Breast epithelium (tissue), 4 donors: ENCODE measurements at regions not wholly inside any gene's neighbourhood (a gene's known extent, or its start where the extent isn't known, plus 50 kb on each side); places are given as distances from the start of the nearest gene placed in this dataset.
"Not testable (repeated sequence)": the region's sequence is repeated elsewhere in the genome, so short reads cannot be mapped to it uniquely, and the experiment has no call there.

Experiments
- DNase-seq, 2 donors: peaks; one replicate each; pipeline ENCODE4 v3.0.0-alpha.2; 2019; ENCODE audit warnings: low spot score in 2 of 2
- H3K27ac ChIP-seq, 2 donors: fragments of 200-600 bp; sonication (generic) in 1 of 2; one replicate each; pipeline ENCODE4 v1.5.1; 2016 to 2019; ENCODE audit warnings: mild to moderate bottlenecking in 1 of 2
- H3K27me3 ChIP-seq, 2 donors: fragments of 200-600 bp; sonication (generic) in 1 of 2; one replicate each; pipeline versions ENCODE4 v1.5.1 to v1.6.0; 2017 to 2019; ENCODE audit warnings: control low read depth in 1 of 2, mild to moderate bottlenecking in 1 of 2
- H3K36me3 ChIP-seq: fragments of 200-600 bp; one replicate; pipeline ENCODE4 v1.5.1; 2019
- H3K4me1 ChIP-seq, 2 donors: fragments of 200-600 bp; sonication (generic); one replicate each; pipeline ENCODE4 v1.5.1; 2016 to 2019; ENCODE audit warnings: control low read depth in 1 of 2
- H3K4me3 ChIP-seq, 3 donors: fragments of 200-600 bp; sonication (generic); 1 replicate in 2 of 3; 2 replicates in 1 of 3; pipeline ENCODE4 v1.5.1; 2016 to 2019; ENCODE audit warnings: mild to moderate bottlenecking in 3 of 3, moderate library complexity in 2 of 3
- H3K9me3 ChIP-seq, 2 donors: fragments of 200-600 bp; sonication (generic) in 1 of 2; one replicate each; pipeline ENCODE4 v1.5.1; 2016 to 2019; ENCODE audit warnings: control low read depth in 1 of 2
- POLR2A ChIP-seq: fragments of 450-650 bp; IDR thresholded peaks from one replicate; pipeline ENCODE4 v1.6.1; 2016; ENCODE audit warnings: antibody characterized with exemption, mild to moderate bottlenecking, moderate library complexity
- intact Hi-C: fragments of 100-400 bp; cut with DNase I; formaldehyde crosslinking; loops from one replicate; pipeline ENCODE4 v1.15.1; 2023; ENCODE audit warnings: low total_unique reads

GRCh38 chr9:41367301-41367700 is 178.2 kb upstream of the ZNG1F start:
- intact Hi-C loops, H3K9me3 ChIP-seq, DNase-seq, H3K27me3 ChIP-seq, H3K27ac ChIP-seq, H3K36me3 ChIP-seq, H3K4me3 ChIP-seq, H3K4me1 ChIP-seq: not testable (repeated sequence)

GRCh38 chr9:41361790-41362189 is 172.7 kb upstream of the ZNG1F start:
- DNase-seq, H3K27ac ChIP-seq, H3K36me3 ChIP-seq, H3K27me3 ChIP-seq, intact Hi-C loops, H3K4me1 ChIP-seq, H3K4me3 ChIP-seq, H3K9me3 ChIP-seq: not testable (repeated sequence)

- Histone ChIP-seq H3K4me3 (peak overlapping the region; percentile 53 to 82 (median 69)), H3K27ac (peak overlapping the region; percentile 80 to 86)
- H3K27me3 ChIP-seq, H3K36me3 ChIP-seq, H3K9me3 ChIP-seq, intact Hi-C loops, H3K4me1 ChIP-seq, DNase-seq: not testable (repeated sequence)
Measured at GRCh38 chr9:41359116-41359515, 170.0 kb upstream of the ZNG1F start.

GRCh38 chr9:41358682-41359081 is 169.6 kb upstream of the ZNG1F start:
- intact Hi-C loops, H3K4me1 ChIP-seq, H3K36me3 ChIP-seq, H3K27me3 ChIP-seq, H3K9me3 ChIP-seq: not testable (repeated sequence)
- TF ChIP-seq POLR2A: peak; percentile 18
- Histone ChIP-seq H3K4me3 (peak overlapping the region; percentile 53 to 82 (median 69)), H3K27ac (peak overlapping the region; percentile 80 to 86)
- peak; percentile 78 to 87 for DNase-seq

- intact Hi-C loops, DNase-seq: not testable (repeated sequence)
- H3K4me3 ChIP-seq: peak overlapping the region; percentile 53 to 82 (median 69)
Measured at GRCh38 chr9:41357918-41358404, 168.8 kb upstream of the ZNG1F start.

GRCh38 chr9:41357350-41357748 is 168.2 kb upstream of the ZNG1F start:
- H3K27ac ChIP-seq, H3K36me3 ChIP-seq, H3K4me1 ChIP-seq, DNase-seq, intact Hi-C loops, H3K9me3 ChIP-seq, H3K27me3 ChIP-seq: not testable (repeated sequence)
- peak overlapping the region in 1 of 3 donors; percentile 57 for H3K4me3 ChIP-seq

More at GRCh38 chr9:41357918-41358404, 168.8 kb upstream of the ZNG1F start:
- not testable (repeated sequence) for H3K9me3 ChIP-seq, H3K36me3 ChIP-seq, H3K4me1 ChIP-seq, H3K27me3 ChIP-seq
- H3K27ac ChIP-seq: peak overlapping the region; percentile 80 to 86

- H3K27ac ChIP-seq: peak overlapping the region in 1 of 2 donors; percentile 72
- peak; percentile 80 to 87 for DNase-seq
- peak overlapping the region; percentile 11 to 57 (median 44) for H3K4me3 ChIP-seq
- H3K9me3 ChIP-seq, H3K4me1 ChIP-seq, H3K36me3 ChIP-seq, H3K27me3 ChIP-seq, intact Hi-C loops: not testable (repeated sequence)
Measured at GRCh38 chr9:41356588-41357349, 167.7 kb upstream of the ZNG1F start.

GRCh38 chr9:41355712-41356450 is 166.8 kb upstream of the ZNG1F start:
- H3K36me3 ChIP-seq, H3K4me1 ChIP-seq, intact Hi-C loops, H3K27me3 ChIP-seq, DNase-seq, H3K27ac ChIP-seq, H3K9me3 ChIP-seq: not testable (repeated sequence)
- peak overlapping the region in 1 of 3 donors; percentile 44 for H3K4me3 ChIP-seq

GRCh38 chr9:41354978-41355377 is 165.9 kb upstream of the ZNG1F start:
- H3K36me3 ChIP-seq, H3K9me3 ChIP-seq, DNase-seq, H3K4me1 ChIP-seq, intact Hi-C loops, H3K27me3 ChIP-seq: not testable (repeated sequence)
- Histone ChIP-seq H3K27ac (peak overlapping the region in 1 of 2 donors; percentile 40), H3K4me3 (peak overlapping the region in 2 of 3 donors; percentile 42 to 44)

- H3K27me3 ChIP-seq, H3K36me3 ChIP-seq, intact Hi-C loops, H3K4me1 ChIP-seq, H3K9me3 ChIP-seq, DNase-seq: not testable (repeated sequence)
- H3K27ac ChIP-seq: peak overlapping the region in 1 of 2 donors; percentile 40
- peak overlapping the region in 2 of 3 donors; percentile 42 to 44 for H3K4me3 ChIP-seq
Measured at GRCh38 chr9:41354060-41354934, 165.2 kb upstream of the ZNG1F start.

GRCh38 chr9:41353026-41353425 is 163.9 kb upstream of the ZNG1F start:
- intact Hi-C loops, H3K36me3 ChIP-seq, H3K27me3 ChIP-seq, DNase-seq, H3K4me3 ChIP-seq, H3K4me1 ChIP-seq, H3K9me3 ChIP-seq, H3K27ac ChIP-seq: not testable (repeated sequence)

GRCh38 chr9:41352390-41352789 is 163.3 kb upstream of the ZNG1F start:
- intact Hi-C loops, H3K4me3 ChIP-seq, H3K9me3 ChIP-seq, H3K27me3 ChIP-seq, H3K4me1 ChIP-seq, H3K27ac ChIP-seq, H3K36me3 ChIP-seq, DNase-seq: not testable (repeated sequence)

- intact Hi-C loops, H3K9me3 ChIP-seq: not testable (repeated sequence)
Measured at GRCh38 chr9:41347893-41348292, 158.8 kb upstream of the ZNG1F start.

More at GRCh38 chr9:41347893-41348292, 158.8 kb upstream of the ZNG1F start:
- H3K27me3 ChIP-seq, H3K36me3 ChIP-seq, DNase-seq, H3K4me1 ChIP-seq, H3K4me3 ChIP-seq, H3K27ac ChIP-seq: not testable (repeated sequence)
